Nucleus accumbens (tissue), 56 donors: ENCODE measurements at regions not wholly inside any gene's neighbourhood (a gene's known extent, or its start where the extent isn't known, plus 50 kb on each side); places are given as distances from the start of the nearest gene placed in this dataset.
"Not testable (repeated sequence)": the region's sequence is repeated elsewhere in the genome, so short reads cannot be mapped to it uniquely, and the experiment has no call there.

Experiments
- DNase-seq, 56 donors: peaks; one replicate each; lab custom pipeline; 2025; lab: John Stamatoyannopoulos, UW

DNA sequence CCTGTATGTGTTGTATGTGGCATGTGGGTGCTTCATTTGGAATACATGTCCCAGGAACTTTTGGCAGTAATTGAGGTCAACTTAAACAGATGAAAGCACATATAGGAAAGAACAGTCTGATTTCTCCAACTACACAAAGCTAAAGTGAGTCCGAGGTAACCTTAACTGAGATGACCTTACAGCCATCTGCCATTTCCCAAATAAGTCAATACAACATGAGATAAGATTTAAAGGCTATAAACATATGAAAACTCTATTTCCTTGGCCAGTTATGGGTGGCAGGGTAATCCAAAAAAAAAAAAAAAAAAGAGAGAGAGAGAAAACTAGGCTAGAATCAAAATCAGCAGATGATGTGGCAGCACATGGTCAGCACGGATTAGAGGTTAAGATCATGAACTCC lies 1068.3 kb downstream of the KHDRBS2 start:
- DNase-seq, result no peak

GRCh38 chr6:61210549-61210948 lies 1075.5 kb downstream of the KHDRBS2 start:
- DNase-seq, result no peak

DNA sequence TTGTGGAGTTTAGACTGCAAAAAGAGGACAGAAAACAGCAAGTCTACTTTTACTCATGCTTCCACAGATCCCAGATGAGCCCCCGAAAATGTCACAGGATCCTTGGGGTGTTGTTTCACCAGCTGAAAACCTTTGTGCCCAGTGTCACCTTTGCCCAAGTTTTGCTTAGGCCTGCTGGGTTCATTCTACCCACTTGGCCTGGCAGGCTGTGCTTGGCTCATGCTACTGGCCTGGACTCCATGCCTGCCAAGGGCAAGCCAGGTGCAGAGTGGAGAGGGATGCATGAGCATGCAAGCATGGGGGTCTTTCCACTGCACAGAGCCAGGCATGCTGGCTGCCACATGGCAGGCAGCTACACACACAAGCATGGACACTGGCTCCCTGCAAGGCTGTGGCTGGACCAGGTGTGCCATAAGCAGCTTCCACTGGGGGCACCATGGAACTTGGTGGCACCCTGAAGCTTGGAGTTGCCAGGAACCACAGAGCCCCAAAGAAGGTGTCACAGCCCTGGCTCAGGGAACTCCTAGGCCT lies 1082.0 kb downstream of the KHDRBS2 start:
- no peak for DNase-seq

GRCh38 chr6:61200444-61200843 lies 1085.6 kb downstream of the KHDRBS2 start:
- DNase-seq, result no peak

- no peak for DNase-seq
Observed at GRCh38 chr6:61193771-61194170, 1092.3 kb downstream of the KHDRBS2 start.

DNA sequence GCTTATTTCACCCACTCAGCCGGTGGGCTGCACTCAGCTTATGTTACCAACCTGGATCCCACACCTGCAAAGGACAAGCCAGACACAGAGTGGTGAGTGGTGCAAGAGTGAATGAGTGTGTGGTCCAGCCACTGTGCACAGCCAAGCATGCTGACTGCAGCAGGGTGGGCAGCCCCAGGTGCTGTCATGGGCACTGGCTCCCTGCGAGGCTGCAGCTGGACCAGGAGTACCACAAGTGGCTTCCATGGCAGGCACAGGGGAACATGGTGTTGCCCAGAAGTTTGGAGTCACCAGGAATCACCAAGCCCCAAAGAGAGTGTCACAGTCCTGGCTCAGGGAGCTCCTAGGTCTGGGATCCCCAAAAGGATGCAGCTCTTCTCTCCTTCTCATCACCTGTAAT lies 1093.4 kb downstream of the KHDRBS2 start:
- DNase-seq, result no peak

DNA sequence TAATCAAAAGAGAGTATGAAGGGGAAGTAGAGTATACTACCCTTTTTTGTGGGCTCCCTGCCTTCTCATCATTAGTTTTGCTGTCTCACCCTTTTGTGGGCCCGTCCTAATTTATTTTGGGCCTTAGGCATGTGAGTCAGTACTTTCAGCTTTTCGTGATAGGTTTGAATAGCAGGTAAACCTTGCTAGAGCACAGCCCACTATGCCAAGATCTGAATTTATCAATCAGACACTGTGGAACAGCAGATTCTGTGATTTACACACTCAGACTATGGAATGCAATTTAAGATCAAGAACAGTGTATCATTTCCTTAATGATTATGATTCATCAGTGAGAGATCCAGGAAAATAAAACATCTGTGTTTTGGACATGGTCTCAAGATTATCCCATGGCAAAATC lies 1117.1 kb downstream of the KHDRBS2 start:
- DNase-seq, result no peak

DNA sequence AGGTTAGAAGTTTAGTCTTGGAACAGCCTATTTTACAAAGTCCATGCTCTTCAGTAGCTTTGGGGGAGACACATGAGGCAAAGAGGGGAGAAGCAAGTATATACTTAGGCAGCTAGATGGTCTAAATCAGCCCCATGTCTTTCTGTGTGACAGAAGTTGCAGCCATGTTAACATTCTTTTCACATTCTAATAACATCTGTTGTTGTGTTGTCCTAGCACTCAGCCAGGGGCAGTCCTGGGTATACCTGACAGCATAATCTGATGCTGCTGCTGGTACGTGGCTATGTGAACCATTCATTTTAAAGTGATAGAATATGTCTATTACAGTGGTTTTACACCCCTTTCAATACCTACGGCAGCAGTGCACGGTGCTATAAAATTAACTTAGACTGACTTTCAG lies 1137.0 kb downstream of the KHDRBS2 start:
- not testable (repeated sequence) for DNase-seq

GRCh38 chr6:61142261-61142660 lies 1143.8 kb downstream of the KHDRBS2 start:
- not testable (repeated sequence) for DNase-seq

GRCh38 chr6:61134028-61134427 lies 1152.0 kb downstream of the KHDRBS2 start:
- DNase-seq, result no peak

- DNase-seq, result not testable (repeated sequence)
Observed at GRCh38 chr6:61114185-61114584, 1171.8 kb downstream of the KHDRBS2 start.

GRCh38 chr6:61107914-61108313 lies 1178.1 kb downstream of the KHDRBS2 start:
- not testable (repeated sequence) for DNase-seq

GRCh38 chr6:61103660-61104059 lies 1182.4 kb downstream of the KHDRBS2 start:
- peak in 4 of 56 donors; percentile 2 to 19 (median 10) for DNase-seq

DNA sequence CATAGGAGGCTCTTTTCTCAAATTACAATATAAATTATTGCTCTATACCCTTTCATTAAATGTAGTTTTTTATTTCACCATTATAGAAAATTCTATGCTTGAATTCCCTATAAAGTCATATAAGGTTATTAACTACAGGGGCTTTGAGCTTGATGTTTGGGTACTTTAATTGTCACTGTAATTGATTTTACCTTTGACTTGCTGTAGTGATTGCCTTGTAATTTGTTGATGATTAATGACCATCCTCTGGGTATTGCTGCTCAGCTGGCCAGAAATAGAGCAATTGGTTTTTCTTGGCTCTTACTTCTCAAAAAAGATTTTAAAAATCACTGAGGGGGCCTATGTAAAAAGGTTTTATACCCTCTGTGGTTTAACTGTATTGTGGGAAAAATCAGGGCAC lies 1186.0 kb downstream of the KHDRBS2 start:
- DNase-seq, result no peak

DNA sequence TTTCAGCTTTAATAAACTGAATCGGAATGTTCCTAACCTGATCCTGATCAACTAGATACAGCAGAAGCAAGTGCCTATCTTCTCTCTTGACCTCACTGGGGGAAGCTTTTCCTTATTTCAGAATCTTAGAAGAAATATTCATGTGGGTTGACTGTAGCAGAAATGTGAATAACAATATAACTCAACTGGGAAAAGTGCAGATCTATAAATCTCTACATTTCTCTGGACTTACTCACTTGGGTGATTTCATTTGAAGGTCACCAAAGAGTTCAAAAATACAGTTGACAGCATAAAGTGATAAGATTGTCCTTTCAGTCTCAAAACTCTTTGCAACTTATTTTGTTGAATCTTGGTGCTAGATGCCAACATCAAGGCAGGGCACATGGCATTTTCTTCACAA lies 1186.5 kb downstream of the KHDRBS2 start:
- DNase-seq, result not testable (repeated sequence)

- DNase-seq, result not testable (repeated sequence)
Observed at GRCh38 chr6:61087986-61088385, 1198.0 kb downstream of the KHDRBS2 start.

GRCh38 chr6:61044011-61044410 lies 1242.0 kb downstream of the KHDRBS2 start:
- no peak for DNase-seq
